G401 (cell line): ENCODE measurements at regions not wholly inside any gene's neighbourhood (a gene's known extent, or its start where the extent isn't known, plus 50 kb on each side); places are given as distances from the start of the nearest gene placed in this dataset.
"Not testable (repeated sequence)": the region's sequence is repeated elsewhere in the genome, so short reads cannot be mapped to it uniquely, and the experiment has no call there.

Experiments used
- DNase-seq: peaks from one replicate; pipeline ENCODE4 v3.0.0-alpha.2; 2015; ENCODE audit warnings: low spot score
- in situ Hi-C: cut with HindIII; loops from 2 replicates; pipeline ENCODE4 v1.10.0; 2016; ENCODE audit warnings: low sequenced_read_pairs, mixed read lengths

GRCh38 chr13:44730851-44731250, 154.7 kb upstream of the TSC22D1 start:
- no peak for DNase-seq
- in situ Hi-C loops = no loop called here

GRCh38 chr13:44730099-44730498, 154.0 kb upstream of the TSC22D1 start:
- no peak for DNase-seq
- in situ Hi-C loops = no loop called here

DNA sequence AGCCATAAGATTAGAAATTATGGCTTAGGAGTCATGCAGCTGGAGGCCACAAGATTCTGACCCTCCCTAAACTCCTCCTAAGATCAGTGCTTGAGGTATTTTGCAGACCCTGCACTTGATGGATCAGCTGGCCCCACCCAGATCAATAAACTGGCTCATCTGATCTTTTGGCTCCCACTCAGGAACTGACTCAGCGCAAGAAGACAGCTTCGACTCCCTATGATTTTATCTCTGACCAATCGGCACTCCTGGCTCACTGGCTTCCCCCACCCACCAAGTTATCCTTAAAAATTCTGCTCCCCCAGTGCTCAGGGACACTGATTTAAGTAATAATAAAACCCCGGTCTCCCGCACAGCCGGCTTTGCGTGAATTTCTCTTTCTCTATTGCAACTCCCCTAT, 151.5 kb upstream of the TSC22D1 start:
- DNase-seq, in situ Hi-C loops: not testable (repeated sequence)

GRCh38 chr13:44726778-44727177, 150.6 kb upstream of the TSC22D1 start:
- no peak for DNase-seq
- in situ Hi-C loops = no loop called here

DNA sequence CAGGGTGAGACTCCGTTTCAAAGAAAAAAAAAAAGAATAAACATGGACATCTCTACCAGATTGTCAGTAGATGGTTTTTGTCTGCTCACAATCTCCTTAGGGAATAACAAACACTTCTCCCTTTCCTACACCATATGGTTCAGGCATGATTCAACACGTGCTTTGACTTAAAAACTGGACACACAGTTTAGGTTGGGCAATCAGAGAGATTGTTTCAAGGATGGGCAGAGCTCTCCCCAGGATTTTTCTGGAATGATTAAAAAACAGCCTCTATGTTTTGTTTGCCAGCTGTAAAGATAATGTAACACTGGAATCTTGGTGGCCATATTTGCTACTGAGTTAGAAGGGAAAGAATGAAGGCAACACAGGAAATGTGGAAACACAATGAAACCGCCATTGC, 150.1 kb upstream of the TSC22D1 start:
- no peak for DNase-seq
- in situ Hi-C loops = no loop called here

- DNase-seq = peak; percentile 2
- in situ Hi-C loops = no loop called here
Observed at GRCh38 chr13:44719857-44720671, 143.9 kb upstream of the TSC22D1 start.

DNA sequence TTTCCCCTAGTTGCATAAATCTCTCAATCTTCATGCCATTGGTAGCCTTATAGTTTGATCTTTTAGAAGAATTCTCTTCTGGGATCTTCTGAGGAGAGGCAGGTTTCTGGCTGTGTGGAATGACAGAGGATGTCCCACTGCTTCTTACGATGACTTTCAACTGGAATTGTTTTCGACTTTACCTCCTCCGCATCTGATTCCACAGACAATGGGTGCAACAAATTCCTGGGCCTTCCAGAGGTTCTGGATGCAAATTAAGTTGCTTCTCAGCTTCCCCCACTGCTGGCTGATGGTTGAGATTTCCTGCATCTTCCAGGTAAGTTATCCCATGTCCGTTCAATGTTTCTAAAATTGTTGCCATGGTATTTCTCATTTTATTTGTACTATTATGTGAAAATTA, 142.3 kb upstream of the TSC22D1 start:
- no peak for DNase-seq
- in situ Hi-C loops = no loop called here

GRCh38 chr13:44715287-44716230, 139.4 kb upstream of the TSC22D1 start:
- in situ Hi-C loops = no loop called here
- peak; percentile 1 for DNase-seq

- in situ Hi-C loops = no loop called here
- no peak for DNase-seq
Observed at GRCh38 chr13:44713788-44714469, 137.8 kb upstream of the TSC22D1 start.

- in situ Hi-C loops = no loop called here
- DNase-seq = no peak
Observed at GRCh38 chr13:44711706-44712105, 135.6 kb upstream of the TSC22D1 start.

GRCh38 chr13:44710576-44710975, 134.4 kb upstream of the TSC22D1 start:
- no peak for DNase-seq
- in situ Hi-C loops = no loop called here

GRCh38 chr13:44704811-44705210, 128.7 kb upstream of the TSC22D1 start:
- DNase-seq, in situ Hi-C loops: not testable (repeated sequence)

- in situ Hi-C loops = no loop called here
- no peak for DNase-seq
Observed at GRCh38 chr13:44703371-44703770, 127.2 kb upstream of the TSC22D1 start.

GRCh38 chr13:44698066-44698465, 121.9 kb upstream of the TSC22D1 start:
- in situ Hi-C loops = no loop called here
- peak; percentile 10 for DNase-seq

- DNase-seq = no peak
- in situ Hi-C loops = no loop called here
Observed at GRCh38 chr13:44697058-44697457, 120.9 kb upstream of the TSC22D1 start.

- in situ Hi-C loops = no loop called here
- no peak for DNase-seq
Observed at GRCh38 chr13:44695520-44695919, 119.4 kb upstream of the TSC22D1 start.

- in situ Hi-C loops = no loop called here
- DNase-seq = no peak
Observed at GRCh38 chr13:44694842-44695241, 118.7 kb upstream of the TSC22D1 start.

DNA sequence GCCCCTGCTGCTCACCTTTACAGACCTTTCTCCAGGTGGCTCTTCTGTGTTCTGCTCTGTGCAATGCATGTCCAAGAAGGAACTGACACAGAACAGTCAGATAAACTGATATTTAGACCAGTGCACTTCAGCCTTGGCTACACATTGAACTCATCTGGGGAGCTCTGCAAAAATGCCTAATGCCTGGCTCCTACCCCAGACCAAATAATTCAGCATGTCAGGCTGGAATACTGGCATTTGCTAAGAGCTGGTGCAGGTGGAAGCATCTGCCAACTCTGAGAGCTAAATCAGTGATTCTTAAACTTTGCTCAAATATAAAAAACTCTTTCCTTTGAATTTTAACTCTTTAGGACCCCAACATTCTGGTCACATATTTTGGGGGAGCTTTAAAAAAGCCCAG, 118.2 kb upstream of the TSC22D1 start:
- in situ Hi-C loops = no loop called here
- no peak for DNase-seq

- in situ Hi-C loops = no loop called here
- no peak for DNase-seq
Observed at GRCh38 chr13:44693156-44693764, 117.1 kb upstream of the TSC22D1 start.
